Liver (tissue), 8 donors: ENCODE measurements at regions not wholly inside any gene's neighbourhood (a gene's known extent, or its start where the extent isn't known, plus 50 kb on each side); places are given as distances from the start of the nearest gene placed in this dataset.

Experiments
- DNase-seq: peaks from one replicate; pipeline ENCODE4 v3.0.0-alpha.2; 2017; ENCODE audit warnings: low spot score
- H3K27ac ChIP-seq, 2 donors: one replicate each; pipeline ENCODE4 v1.7.0; 2013; ENCODE audit warnings: inconsistent platforms in 2 of 2, low read length in 2 of 2, control low read depth in 1 of 2, low read depth in 1 of 2, mild to moderate bottlenecking in 1 of 2
- H3K27me3 ChIP-seq, 4 donors: one replicate each; pipeline versions ENCODE4 v1.6.1 to v1.7.0; 2013; ENCODE audit warnings: low read length in 3 of 4, inconsistent platforms in 1 of 4, mild to moderate bottlenecking in 1 of 4, moderate library complexity in 1 of 4; ENCODE audit not compliant: control insufficient read depth in 4 of 4, insufficient read depth in 4 of 4
- H3K36me3 ChIP-seq, 4 donors: one replicate each; pipeline versions ENCODE4 v1.6.1 to v1.7.0; 2013; ENCODE audit warnings: low read length in 3 of 4, mild to moderate bottlenecking in 3 of 4, low read depth in 1 of 4, moderate library complexity in 1 of 4; ENCODE audit not compliant: control insufficient read depth in 4 of 4, insufficient read depth in 3 of 4
- H3K4me1 ChIP-seq, 4 donors: one replicate each; pipeline versions ENCODE4 v1.6.1 to v1.7.0; 2013; ENCODE audit warnings: low read length in 3 of 4, mild to moderate bottlenecking in 3 of 4, moderate library complexity in 1 of 4; ENCODE audit not compliant: control insufficient read depth in 4 of 4, insufficient read depth in 4 of 4
- H3K4me3 ChIP-seq, 3 donors: one replicate each; pipeline versions ENCODE4 v1.6.1 to v1.7.0; 2013; ENCODE audit warnings: low read length in 3 of 3, control low read depth in 1 of 3, low read depth in 1 of 3, mild to moderate bottlenecking in 1 of 3
- H3K9ac ChIP-seq, 2 donors: one replicate each; pipeline ENCODE4 v1.7.0; 2013; ENCODE audit warnings: low read length in 2 of 2, mild to moderate bottlenecking in 2 of 2, moderate library complexity in 2 of 2, control low read depth in 1 of 2, low read depth in 1 of 2
- H3K9me3 ChIP-seq, 4 donors: one replicate each; pipeline versions ENCODE4 v1.6.1 to v1.7.0; 2013; ENCODE audit warnings: low read length in 3 of 4; ENCODE audit not compliant: control insufficient read depth in 4 of 4
- EGR1 ChIP-seq, 2 donors: IDR thresholded peaks; 2 replicates each; pipeline ENCODE4 v1.6.1; 2016 to 2018; ENCODE audit warnings: antibody characterized with exemption in 2 of 2, low read depth in 2 of 2
- FOXA1 ChIP-seq: IDR thresholded peaks from 2 replicates; pipeline ENCODE4 v1.6.1; 2016; ENCODE audit warnings: antibody characterized with exemption
- FOXA2 ChIP-seq: IDR thresholded peaks from 2 replicates; pipeline ENCODE4 v1.6.1; 2016; ENCODE audit warnings: antibody characterized with exemption
- HNF4A ChIP-seq, 2 donors: conservative IDR thresholded peaks; 2 replicates each; pipeline ENCODE4 v1.6.1; 2016; ENCODE audit warnings: antibody characterized with exemption in 2 of 2, mild to moderate bottlenecking in 2 of 2
- HNF4G ChIP-seq: IDR thresholded peaks from 2 replicates; pipeline ENCODE4 v1.6.1; 2016; ENCODE audit warnings: antibody characterized with exemption
- JUND ChIP-seq, 2 donors: IDR thresholded peaks; 2 replicates each; pipeline ENCODE4 v1.6.1; 2016; ENCODE audit warnings: antibody characterized with exemption in 2 of 2
- NR2F2 ChIP-seq: IDR thresholded peaks from 2 replicates; pipeline ENCODE4 v1.6.1; 2016; ENCODE audit warnings: antibody characterized with exemption
- RAD21 ChIP-seq, 2 donors: IDR thresholded peaks; 2 replicates each; pipeline ENCODE4 v1.6.1; 2016; ENCODE audit warnings: antibody characterized with exemption in 2 of 2, mild to moderate bottlenecking in 2 of 2
- RXRA ChIP-seq, 2 donors: IDR thresholded peaks; 2 replicates each; pipeline ENCODE4 v1.6.1; 2017 to 2018; ENCODE audit warnings: antibody characterized with exemption in 2 of 2, mild to moderate bottlenecking in 1 of 2
- TAF1 ChIP-seq: conservative IDR thresholded peaks from 2 replicates; pipeline ENCODE4 v1.6.1; 2016; ENCODE audit warnings: antibody characterized with exemption, mild to moderate bottlenecking
- YY1 ChIP-seq: IDR thresholded peaks from 2 replicates; pipeline ENCODE4 v1.6.1; 2016; ENCODE audit warnings: antibody characterized with exemption, mild to moderate bottlenecking
- WGBS: extraction: QIAGEN DNeasy Blood & Tissue Kit; methylation state at CpG from one replicate; pipeline ENCODE4 v1.1.7; 2013; 5-methylcytosine and 5-hydroxymethylcytosine counted together
- TF ChIP-seq, protein P1 (sequence below): IDR thresholded peaks from 2 replicates; pipeline ENCODE4 v1.6.1; 2016; ENCODE audit warnings: antibody characterized with exemption
- TF ChIP-seq, protein P2 (sequence below): IDR thresholded peaks from 2 replicates; pipeline ENCODE4 v1.6.1; 2016; ENCODE audit warnings: antibody characterized with exemption
- TF ChIP-seq, protein P3 (sequence below): IDR thresholded peaks from 2 replicates; pipeline ENCODE4 v1.6.1; 2016; ENCODE audit warnings: antibody characterized with exemption, mild to moderate bottlenecking
- TF ChIP-seq, protein P4 (sequence below): fragments of 150-350 bp; IDR thresholded peaks from 2 replicates; pipeline ENCODE4 v1.5.1; 2017; ENCODE audit warnings: improper control_type of control experiment, low read depth, low read length; ENCODE audit not compliant: missing input control
- TF ChIP-seq, protein P5 (sequence below): IDR thresholded peaks from 2 replicates; pipeline ENCODE4 v1.6.1; 2016; ENCODE audit warnings: antibody characterized with exemption
- donor health status: healthy.
- donor health status: healthy.
- donor health status: healthy.
- donor health status: healthy.
- donor health status: healthy.

DNA sequence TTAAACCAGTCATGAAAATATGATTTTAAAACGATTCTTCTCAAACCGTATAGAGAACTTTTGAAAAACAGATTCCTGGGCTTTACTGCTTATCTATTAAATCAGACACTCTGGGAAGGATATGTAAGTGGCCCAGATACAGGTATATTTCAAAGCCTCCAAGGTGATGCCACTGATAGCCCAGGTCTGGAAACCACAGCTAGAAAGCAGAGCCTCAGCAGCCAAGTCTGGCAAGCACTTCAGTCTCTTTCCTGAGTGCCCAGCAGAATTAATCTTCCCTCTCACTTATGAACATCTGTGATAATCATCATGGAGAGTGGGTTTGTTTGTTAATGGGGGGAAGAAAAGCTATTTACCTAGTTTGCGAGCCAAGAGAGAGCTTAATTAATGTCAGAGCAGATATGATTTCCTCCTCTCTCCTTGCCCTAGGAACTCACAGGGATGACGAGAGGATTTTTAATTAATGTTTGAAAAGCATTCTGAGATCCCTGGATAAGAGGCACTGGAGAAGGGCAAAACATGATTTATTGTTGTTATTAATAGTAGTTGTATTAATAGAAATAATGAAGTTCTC lies 368.4 kb downstream of the TLE1 start:
- 85% methylated on average over 4 of the region's 4 CpGs for WGBS

More for the DNA sequence above, 368.4 kb downstream of the TLE1 start:
- Histone ChIP-seq H3K9me3 (peaks cover 0 to 3% (median under 1%) of the 10 kb centered on the region in 4 donors), H3K9ac (no peak overlapping the region), H3K4me3 (no peak overlapping the region), H3K36me3 (no peaks in the 10 kb centered on the region), H3K27ac (no peak overlapping the region), H3K27me3 (no peaks in the 10 kb centered on the region), H3K4me1 (no peaks in the 10 kb centered on the region)
- TF ChIP-seq RXRA (IDR thresholded peaks at IDR 0.05) (no peak), HNF4A (conservative IDR thresholded peaks at IDR 0.05) (no peak), FOXA2 (no peak), YY1 (no peak), FOXA1 (no peak), RAD21 (IDR thresholded peaks at IDR 0.05) (no peak), HNF4G (no peak), JUND (IDR thresholded peaks at IDR 0.05) (no peak), NR2F2 (no peak), TAF1 (no peak), EGR1 (IDR thresholded peaks at IDR 0.05; ENCODE audit: low read depth in 2 of 2) (no peak)
- TF ChIP-seq, protein P1, sequence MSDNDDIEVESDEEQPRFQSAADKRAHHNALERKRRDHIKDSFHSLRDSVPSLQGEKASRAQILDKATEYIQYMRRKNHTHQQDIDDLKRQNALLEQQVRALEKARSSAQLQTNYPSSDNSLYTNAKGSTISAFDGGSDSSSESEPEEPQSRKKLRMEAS = no peak
- TF ChIP-seq, protein P2, sequence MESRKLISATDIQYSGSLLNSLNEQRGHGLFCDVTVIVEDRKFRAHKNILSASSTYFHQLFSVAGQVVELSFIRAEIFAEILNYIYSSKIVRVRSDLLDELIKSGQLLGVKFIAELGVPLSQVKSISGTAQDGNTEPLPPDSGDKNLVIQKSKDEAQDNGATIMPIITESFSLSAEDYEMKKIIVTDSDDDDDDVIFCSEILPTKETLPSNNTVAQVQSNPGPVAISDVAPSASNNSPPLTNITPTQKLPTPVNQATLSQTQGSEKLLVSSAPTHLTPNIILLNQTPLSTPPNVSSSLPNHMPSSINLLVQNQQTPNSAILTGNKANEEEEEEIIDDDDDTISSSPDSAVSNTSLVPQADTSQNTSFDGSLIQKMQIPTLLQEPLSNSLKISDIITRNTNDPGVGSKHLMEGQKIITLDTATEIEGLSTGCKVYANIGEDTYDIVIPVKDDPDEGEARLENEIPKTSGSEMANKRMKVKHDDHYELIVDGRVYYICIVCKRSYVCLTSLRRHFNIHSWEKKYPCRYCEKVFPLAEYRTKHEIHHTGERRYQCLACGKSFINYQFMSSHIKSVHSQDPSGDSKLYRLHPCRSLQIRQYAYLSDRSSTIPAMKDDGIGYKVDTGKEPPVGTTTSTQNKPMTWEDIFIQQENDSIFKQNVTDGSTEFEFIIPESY = no peak
- TF ChIP-seq, protein P3, sequence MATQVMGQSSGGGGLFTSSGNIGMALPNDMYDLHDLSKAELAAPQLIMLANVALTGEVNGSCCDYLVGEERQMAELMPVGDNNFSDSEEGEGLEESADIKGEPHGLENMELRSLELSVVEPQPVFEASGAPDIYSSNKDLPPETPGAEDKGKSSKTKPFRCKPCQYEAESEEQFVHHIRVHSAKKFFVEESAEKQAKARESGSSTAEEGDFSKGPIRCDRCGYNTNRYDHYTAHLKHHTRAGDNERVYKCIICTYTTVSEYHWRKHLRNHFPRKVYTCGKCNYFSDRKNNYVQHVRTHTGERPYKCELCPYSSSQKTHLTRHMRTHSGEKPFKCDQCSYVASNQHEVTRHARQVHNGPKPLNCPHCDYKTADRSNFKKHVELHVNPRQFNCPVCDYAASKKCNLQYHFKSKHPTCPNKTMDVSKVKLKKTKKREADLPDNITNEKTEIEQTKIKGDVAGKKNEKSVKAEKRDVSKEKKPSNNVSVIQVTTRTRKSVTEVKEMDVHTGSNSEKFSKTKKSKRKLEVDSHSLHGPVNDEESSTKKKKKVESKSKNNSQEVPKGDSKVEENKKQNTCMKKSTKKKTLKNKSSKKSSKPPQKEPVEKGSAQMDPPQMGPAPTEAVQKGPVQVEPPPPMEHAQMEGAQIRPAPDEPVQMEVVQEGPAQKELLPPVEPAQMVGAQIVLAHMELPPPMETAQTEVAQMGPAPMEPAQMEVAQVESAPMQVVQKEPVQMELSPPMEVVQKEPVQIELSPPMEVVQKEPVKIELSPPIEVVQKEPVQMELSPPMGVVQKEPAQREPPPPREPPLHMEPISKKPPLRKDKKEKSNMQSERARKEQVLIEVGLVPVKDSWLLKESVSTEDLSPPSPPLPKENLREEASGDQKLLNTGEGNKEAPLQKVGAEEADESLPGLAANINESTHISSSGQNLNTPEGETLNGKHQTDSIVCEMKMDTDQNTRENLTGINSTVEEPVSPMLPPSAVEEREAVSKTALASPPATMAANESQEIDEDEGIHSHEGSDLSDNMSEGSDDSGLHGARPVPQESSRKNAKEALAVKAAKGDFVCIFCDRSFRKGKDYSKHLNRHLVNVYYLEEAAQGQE = no peak
- TF ChIP-seq, protein P4, sequence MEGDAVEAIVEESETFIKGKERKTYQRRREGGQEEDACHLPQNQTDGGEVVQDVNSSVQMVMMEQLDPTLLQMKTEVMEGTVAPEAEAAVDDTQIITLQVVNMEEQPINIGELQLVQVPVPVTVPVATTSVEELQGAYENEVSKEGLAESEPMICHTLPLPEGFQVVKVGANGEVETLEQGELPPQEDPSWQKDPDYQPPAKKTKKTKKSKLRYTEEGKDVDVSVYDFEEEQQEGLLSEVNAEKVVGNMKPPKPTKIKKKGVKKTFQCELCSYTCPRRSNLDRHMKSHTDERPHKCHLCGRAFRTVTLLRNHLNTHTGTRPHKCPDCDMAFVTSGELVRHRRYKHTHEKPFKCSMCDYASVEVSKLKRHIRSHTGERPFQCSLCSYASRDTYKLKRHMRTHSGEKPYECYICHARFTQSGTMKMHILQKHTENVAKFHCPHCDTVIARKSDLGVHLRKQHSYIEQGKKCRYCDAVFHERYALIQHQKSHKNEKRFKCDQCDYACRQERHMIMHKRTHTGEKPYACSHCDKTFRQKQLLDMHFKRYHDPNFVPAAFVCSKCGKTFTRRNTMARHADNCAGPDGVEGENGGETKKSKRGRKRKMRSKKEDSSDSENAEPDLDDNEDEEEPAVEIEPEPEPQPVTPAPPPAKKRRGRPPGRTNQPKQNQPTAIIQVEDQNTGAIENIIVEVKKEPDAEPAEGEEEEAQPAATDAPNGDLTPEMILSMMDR = no peak
- TF ChIP-seq, protein P5, sequence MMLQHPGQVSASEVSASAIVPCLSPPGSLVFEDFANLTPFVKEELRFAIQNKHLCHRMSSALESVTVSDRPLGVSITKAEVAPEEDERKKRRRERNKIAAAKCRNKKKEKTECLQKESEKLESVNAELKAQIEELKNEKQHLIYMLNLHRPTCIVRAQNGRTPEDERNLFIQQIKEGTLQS = no peak
- no peak for DNase-seq
